GM12864 (cell line): ENCODE measurements at regions not wholly inside any gene's neighbourhood (a gene's known extent, or its start where the extent isn't known, plus 50 kb on each side); places are given as distances from the start of the nearest gene placed in this dataset.

Experiments used
- DNase-seq: peaks from one replicate; pipeline ENCODE4 v3.0.0-alpha.2; 2011; ENCODE audit warnings: low read depth
- H3K4me3 ChIP-seq: 2 replicates; pipeline ENCODE4 v1.5.1; 2011; ENCODE audit warnings: mild to moderate bottlenecking, low read depth, low read length, control low read depth
- TF ChIP-seq, protein P1 (sequence below): IDR thresholded peaks from 2 replicates; pipeline ENCODE4 v1.5.1; 2011; ENCODE audit warnings: low read depth, mild to moderate bottlenecking, moderate library complexity, low read length, control low read depth, inconsistent platforms; ENCODE audit errors: missing control alignments

DNA sequence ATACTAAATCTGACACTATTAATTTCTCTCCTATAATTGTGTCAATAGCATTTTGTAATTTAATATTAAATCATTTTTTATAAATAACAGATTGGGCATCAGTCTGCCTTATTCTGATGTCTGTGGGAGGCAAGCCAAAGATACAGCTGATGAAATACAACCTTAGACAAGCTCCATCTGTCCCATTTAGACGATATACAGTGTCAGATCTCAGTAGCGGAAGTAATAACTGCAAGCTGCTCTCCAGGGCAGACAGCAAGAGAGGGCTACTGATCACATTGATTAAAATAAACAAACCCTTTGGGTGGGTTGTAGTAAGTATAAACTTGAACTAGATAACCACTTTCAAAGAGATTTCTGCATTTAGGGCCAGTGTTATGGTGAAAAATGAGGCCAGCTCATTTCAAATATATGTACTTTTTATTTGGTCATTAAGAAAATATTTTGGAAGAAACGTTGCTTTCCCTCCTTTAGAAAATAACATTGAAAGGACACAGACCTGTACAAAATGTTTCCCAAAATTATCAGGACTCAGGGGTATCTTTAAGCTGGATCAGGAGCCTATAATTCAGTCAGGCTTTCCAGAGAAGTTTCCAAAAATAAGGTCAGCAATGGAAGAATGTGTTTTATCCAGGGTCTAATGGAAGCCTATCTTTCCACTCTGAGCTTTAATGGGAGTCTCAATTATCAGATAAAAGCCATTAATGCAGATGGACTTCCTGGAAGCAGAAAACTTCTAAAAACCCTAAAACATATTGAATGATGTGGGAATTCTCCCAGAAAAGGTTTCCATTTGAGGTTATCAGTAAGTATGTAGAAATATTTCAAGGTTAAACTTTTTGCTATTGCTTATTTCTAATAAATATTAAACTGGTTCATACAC lies 1028.8 kb upstream of the IGFBP7 start:
- DNase-seq = no peak
- TF ChIP-seq, protein P1, sequence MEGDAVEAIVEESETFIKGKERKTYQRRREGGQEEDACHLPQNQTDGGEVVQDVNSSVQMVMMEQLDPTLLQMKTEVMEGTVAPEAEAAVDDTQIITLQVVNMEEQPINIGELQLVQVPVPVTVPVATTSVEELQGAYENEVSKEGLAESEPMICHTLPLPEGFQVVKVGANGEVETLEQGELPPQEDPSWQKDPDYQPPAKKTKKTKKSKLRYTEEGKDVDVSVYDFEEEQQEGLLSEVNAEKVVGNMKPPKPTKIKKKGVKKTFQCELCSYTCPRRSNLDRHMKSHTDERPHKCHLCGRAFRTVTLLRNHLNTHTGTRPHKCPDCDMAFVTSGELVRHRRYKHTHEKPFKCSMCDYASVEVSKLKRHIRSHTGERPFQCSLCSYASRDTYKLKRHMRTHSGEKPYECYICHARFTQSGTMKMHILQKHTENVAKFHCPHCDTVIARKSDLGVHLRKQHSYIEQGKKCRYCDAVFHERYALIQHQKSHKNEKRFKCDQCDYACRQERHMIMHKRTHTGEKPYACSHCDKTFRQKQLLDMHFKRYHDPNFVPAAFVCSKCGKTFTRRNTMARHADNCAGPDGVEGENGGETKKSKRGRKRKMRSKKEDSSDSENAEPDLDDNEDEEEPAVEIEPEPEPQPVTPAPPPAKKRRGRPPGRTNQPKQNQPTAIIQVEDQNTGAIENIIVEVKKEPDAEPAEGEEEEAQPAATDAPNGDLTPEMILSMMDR = no peak
- H3K4me3 ChIP-seq = no peak overlapping the region

DNA sequence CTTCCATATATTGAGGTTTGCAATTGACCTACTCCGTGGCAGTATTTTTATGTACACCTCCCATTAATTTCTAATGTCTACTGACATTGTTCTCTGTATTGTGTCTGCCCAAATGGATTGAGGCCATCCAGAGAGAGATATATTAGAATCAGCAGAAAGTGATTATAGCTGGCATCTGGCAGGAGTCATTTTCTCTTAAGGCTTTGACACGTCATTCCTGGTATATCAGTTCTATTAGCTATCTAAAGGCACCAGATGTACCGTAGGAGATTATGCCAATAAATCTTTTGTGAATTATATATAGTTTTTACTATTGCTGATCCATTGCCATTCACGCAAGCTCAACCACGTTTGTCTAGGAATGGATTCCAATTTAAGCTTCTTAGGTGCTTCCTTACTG lies 1026.4 kb upstream of the IGFBP7 start:
- TF ChIP-seq, protein P1 = no peak
- no peak for DNase-seq
- H3K4me3 ChIP-seq = no peak overlapping the region

DNA sequence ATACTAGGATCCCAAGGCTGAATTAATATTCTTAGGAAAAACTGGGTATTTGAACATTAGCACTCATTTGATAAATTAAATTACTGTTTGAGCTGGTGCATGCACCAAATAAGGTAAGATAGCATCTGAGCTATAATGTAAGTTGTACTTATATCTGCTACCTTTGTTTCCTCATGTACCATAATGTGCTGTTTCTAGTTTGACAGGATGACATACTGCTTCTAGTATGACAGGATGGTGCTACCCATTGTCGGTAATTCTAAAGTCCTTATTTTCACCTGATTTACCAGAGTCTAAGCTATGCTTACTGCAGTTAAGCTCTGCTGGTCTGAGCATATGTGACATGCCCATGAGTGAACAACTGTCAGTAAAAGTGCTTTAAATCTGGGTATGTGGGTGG lies 1017.5 kb upstream of the IGFBP7 start:
- no peak for DNase-seq
- H3K4me3 ChIP-seq = no peak overlapping the region
- TF ChIP-seq, protein P1 = no peak

DNA sequence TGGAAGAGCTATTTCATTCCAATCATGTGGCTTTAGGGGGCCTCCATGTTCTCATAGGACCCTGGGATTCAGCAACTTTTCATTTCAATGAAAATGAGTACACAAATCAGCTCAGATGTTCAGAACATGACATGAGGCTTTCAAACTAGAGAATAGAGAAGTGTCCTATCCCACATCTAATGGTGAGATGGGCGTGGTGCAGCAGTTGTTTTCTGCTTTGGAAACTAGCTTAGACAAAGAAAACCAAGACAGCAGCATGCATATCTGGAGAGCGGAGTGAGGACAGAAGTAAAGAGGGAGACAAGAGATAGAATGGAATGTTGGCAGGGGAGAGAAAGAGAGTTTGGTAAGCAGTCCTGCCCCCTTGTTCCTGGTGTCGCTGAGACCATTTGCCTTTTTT lies 1009.1 kb upstream of the IGFBP7 start:
- no peak overlapping the region for H3K4me3 ChIP-seq
- no peak for DNase-seq
- TF ChIP-seq, protein P1 = no peak

DNA sequence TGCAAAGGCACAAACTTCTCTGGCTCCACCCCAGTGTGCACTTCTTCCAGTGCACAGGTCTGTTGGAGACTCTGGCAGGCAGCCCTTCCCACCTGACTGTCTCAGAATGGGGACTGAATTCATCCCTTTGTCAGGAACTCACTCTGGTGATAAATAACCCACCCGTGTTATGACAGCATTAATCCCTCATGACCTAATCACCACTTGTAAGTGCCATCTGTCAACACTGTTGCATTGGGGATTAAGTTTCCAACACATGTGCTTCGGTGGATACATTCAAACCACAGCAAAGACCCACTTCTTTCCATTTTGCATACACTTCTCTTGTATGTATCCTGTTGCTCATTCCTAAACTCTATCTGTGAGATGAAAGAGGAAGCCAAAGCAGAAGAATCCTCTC lies 1002.9 kb upstream of the IGFBP7 start:
- no peak overlapping the region for H3K4me3 ChIP-seq
- TF ChIP-seq, protein P1 = no peak
- no peak for DNase-seq

DNA sequence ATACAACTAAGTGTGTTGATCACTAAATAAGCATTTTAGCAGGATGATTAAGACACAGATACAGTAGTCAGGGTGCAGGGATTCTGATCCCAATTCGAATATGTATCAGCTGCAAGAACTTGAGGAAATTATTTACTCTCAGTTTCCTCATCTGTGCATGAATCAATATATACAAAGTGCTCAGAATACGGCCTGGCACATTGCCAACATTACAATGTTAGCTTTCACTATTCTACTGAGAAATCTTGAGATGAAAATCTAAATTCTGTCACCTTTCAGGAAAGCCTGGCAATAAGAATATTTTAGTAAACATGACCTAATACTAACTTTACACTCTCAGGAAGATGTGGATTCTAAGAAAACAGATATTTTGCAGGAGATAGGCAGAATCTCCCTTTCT lies 1001.6 kb upstream of the IGFBP7 start:
- no peak for DNase-seq
- no peak overlapping the region for H3K4me3 ChIP-seq
- TF ChIP-seq, protein P1 = no peak

DNA sequence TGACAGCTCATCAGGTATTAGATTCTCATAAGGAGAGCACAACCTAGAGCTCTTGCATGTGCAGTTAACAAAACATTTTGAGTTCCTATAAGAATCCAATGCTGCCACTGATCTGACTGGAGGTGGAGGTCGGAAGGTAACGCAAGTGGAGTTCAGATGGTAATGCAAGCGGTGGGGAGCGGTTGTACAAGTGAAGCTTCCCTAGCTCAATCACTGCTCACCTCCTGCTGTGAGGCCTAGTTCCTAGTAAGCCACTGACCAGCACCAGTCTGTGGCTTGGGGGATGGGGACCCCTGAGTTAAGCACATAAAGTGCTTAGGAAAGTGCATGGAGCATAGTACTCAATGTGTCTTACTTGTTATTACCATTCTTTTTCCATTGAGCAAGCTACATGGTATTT lies 983.2 kb upstream of the IGFBP7 start:
- H3K4me3 ChIP-seq = no peak overlapping the region
- TF ChIP-seq, protein P1 = no peak
- DNase-seq = no peak
